ENCODE measurements at regions not wholly inside any gene's neighbourhood (a gene's known extent, or its start where the extent isn't known, plus 50 kb on each side); places are given as distances from the start of the nearest gene placed in this dataset.

- TF ChIP-seq CTCF (IDR thresholded peaks at IDR 0.05) (no peak), POLR2A (IDR thresholded peaks at IDR 0.05) (no peak)
Measured at GRCh38 chr12:97907504-97907903, 444.9 kb downstream of the RMST start.

Measured in thyroid gland (tissue), 4 donors.